HL-60 (cell line): ENCODE measurements at regions not wholly inside any gene's neighbourhood (a gene's known extent, or its start where the extent isn't known, plus 50 kb on each side); places are given as distances from the start of the nearest gene placed in this dataset.

Experiments
- DNase-seq, 2 experiments: peaks; one replicate each; pipeline ENCODE4 v3.0.0-alpha.2; 2010 to 2020; ENCODE audit warnings: low read depth in 1 of 2, low spot score in 1 of 2
- H3K27ac ChIP-seq: fragments of 250-450 bp; sonication (Bioruptor Pico); replicated peaks from 2 replicates; pipeline ENCODE4 v1.5.1; 2020; ENCODE audit warnings: mild to moderate bottlenecking, moderate library complexity
- H3K27me3 ChIP-seq: fragments of 250-450 bp; sonication (Bioruptor Pico); 2 replicates; pipeline ENCODE4 v1.5.1; 2021; ENCODE audit warnings: mild to moderate bottlenecking, moderate library complexity; ENCODE audit not compliant: insufficient read depth, poor library complexity, severe bottlenecking
- H3K4me3 ChIP-seq: replicated peaks from 2 replicates; pipeline ENCODE4 v1.5.1; 2011; ENCODE audit warnings: mild to moderate bottlenecking, control low read depth, low read length; ENCODE audit not compliant: insufficient read depth
- CTCF ChIP-seq: IDR thresholded peaks from one replicate; pipeline ENCODE4 v1.5.1; 2011; ENCODE audit warnings: low read length, control low read depth, inconsistent platforms; ENCODE audit not compliant: insufficient read depth
- GABPA ChIP-seq: IDR thresholded peaks from 2 replicates; pipeline ENCODE4 v1.6.1; 2012; ENCODE audit warnings: low read depth
- POLR2AphosphoS5 ChIP-seq: IDR thresholded peaks from 2 replicates; pipeline ENCODE4 v1.6.1; 2012; ENCODE audit warnings: low read depth
- REST ChIP-seq: IDR thresholded peaks from 2 replicates; pipeline ENCODE4 v1.6.1; 2012; ENCODE audit warnings: low read depth; ENCODE audit not compliant: insufficient replicate concordance
- SPI1 ChIP-seq: IDR thresholded peaks from 2 replicates; pipeline ENCODE4 v1.6.1; 2012; ENCODE audit warnings: low read depth, mild to moderate bottlenecking, borderline replicate concordance

DNA sequence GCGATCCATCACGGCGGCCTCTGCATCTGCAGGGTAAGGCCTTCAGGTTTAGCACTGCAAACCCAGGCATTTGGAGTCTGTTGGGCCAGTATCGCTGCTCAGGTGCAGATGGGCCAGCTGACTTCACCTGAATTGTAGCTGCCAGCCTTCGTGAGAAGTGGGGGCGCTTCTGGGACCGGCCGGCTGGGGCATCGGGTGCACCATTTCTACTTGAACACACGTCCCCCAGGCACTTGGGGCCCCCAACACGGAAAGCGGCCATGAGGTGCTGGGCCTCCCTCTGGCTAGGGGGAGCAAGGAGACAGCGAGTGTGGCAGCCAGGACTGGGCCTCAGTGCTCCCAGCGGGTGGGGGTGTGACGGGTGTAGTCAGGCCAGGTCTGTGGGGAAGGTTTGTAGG lies 767.6 kb downstream of the KCNJ18 start:
- H3K27ac ChIP-seq = no peak overlapping the region
- no peak for DNase-seq
- H3K4me3 ChIP-seq = no peak overlapping the region
- no peaks in the 10 kb centered on the region for H3K27me3 ChIP-seq
- TF ChIP-seq CTCF = no peak
- no peak for TF ChIP-seq GABPA
- TF ChIP-seq POLR2AphosphoS5 = no peak
- TF ChIP-seq REST = no peak
- TF ChIP-seq SPI1 = no peak

DNA sequence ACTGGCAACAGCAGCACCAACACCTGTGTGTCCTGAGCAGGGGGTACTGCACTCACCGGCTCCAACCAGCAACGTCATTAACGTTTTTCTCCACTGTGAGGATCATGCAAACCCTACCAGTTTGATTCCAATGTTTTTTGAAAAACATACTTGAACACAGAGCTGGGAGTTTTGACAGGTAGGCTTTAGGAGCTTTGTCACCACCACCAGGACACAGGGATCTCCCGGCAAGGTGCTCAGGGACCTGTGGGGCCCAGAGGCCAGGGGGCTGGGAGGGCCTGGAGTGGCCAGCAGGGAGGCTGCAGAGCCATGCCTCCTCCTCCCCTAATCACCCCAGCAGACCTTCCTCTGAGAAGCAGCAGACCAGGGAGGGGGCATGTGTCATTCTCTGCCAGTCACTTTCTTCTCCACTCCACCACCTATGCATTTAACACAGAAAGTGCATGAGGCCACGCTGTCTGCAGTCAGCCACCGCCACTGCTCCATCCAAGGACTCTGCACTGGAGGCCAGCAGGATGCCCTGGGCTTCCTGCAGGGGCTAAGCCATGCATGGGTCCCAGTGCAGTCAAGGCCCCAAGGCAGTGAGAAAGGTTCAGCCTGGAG lies 768.2 kb downstream of the KCNJ18 start:
- Histone ChIP-seq H3K27ac (no peak overlapping the region), H3K4me3 (no peak overlapping the region), H3K27me3 (no peaks in the 10 kb centered on the region)
- TF ChIP-seq SPI1 (no peak), CTCF (no peak), GABPA (no peak), POLR2AphosphoS5 (no peak), REST (no peak)
- DNase-seq = no peak

GRCh38 chr17:22461460-22462145 lies 769.3 kb downstream of the KCNJ18 start:
- no peak overlapping the region for H3K4me3 ChIP-seq
- no peaks in the 10 kb centered on the region for H3K27me3 ChIP-seq
- no peak for TF ChIP-seq REST
- TF ChIP-seq SPI1 = no peak
- TF ChIP-seq POLR2AphosphoS5 = no peak
- no peak for TF ChIP-seq CTCF
- TF ChIP-seq GABPA = no peak

More at GRCh38 chr17:22461460-22462145, 769.3 kb downstream of the KCNJ18 start:
- no peak overlapping the region for H3K27ac ChIP-seq
- no peak for DNase-seq
